Right atrium auricular region (tissue), 2 donors: ENCODE measurements at regions not wholly inside any gene's neighbourhood (a gene's known extent, or its start where the extent isn't known, plus 50 kb on each side); places are given as distances from the start of the nearest gene placed in this dataset.
A peak's percentile ranks its signal among the peaks of the same experiment; 100 is the strongest.

Experiments used
- DNase-seq: peaks from one replicate; pipeline ENCODE4 v3.0.0-alpha.2; 2019; ENCODE audit warnings: low spot score
- H3K27ac ChIP-seq, 2 donors: fragments of 200-600 bp; sonication (generic); 1 replicate in 1 of 2; 2 replicates in 1 of 2; pipeline ENCODE4 v1.5.1; 2016 to 2019
- H3K27me3 ChIP-seq, 2 donors: fragments of 200-600 bp; sonication (generic); one replicate each; pipeline versions ENCODE4 v1.5.1 to v1.6.0; 2017 to 2019
- H3K36me3 ChIP-seq: fragments of 200-600 bp; sonication (generic); one replicate; pipeline ENCODE4 v1.5.1; 2016
- H3K4me1 ChIP-seq, 2 donors: fragments of 200-600 bp; sonication (generic); one replicate each; pipeline versions ENCODE4 v1.5.1 to v1.6.0; 2017 to 2019
- H3K4me3 ChIP-seq, 2 donors: fragments of 200-600 bp; sonication (generic); 1 replicate in 1 of 2; 2 replicates in 1 of 2; pipeline ENCODE4 v1.5.1; 2017 to 2019; ENCODE audit warnings: mild to moderate bottlenecking in 1 of 2, moderate library complexity in 1 of 2
- H3K9me3 ChIP-seq, 2 donors: fragments of 200-600 bp; sonication (generic); one replicate each; pipeline ENCODE4 v1.5.1; 2019
- TF ChIP-seq, protein P1 (sequence below), 2 donors: fragments of 200-600 bp; sonication (generic); IDR thresholded peaks; one replicate each; pipeline ENCODE4 v1.5.1; 2019; ENCODE audit warnings: antibody characterized with exemption in 2 of 2

GRCh38 chr7:47080816-47081215 lies 501.1 kb downstream of the TNS3 start:
- peaks cover 0 to 3% of the 10 kb centered on the region in 2 donors for H3K9me3 ChIP-seq
- DNase-seq, result no peak
- TF ChIP-seq, protein P1, sequence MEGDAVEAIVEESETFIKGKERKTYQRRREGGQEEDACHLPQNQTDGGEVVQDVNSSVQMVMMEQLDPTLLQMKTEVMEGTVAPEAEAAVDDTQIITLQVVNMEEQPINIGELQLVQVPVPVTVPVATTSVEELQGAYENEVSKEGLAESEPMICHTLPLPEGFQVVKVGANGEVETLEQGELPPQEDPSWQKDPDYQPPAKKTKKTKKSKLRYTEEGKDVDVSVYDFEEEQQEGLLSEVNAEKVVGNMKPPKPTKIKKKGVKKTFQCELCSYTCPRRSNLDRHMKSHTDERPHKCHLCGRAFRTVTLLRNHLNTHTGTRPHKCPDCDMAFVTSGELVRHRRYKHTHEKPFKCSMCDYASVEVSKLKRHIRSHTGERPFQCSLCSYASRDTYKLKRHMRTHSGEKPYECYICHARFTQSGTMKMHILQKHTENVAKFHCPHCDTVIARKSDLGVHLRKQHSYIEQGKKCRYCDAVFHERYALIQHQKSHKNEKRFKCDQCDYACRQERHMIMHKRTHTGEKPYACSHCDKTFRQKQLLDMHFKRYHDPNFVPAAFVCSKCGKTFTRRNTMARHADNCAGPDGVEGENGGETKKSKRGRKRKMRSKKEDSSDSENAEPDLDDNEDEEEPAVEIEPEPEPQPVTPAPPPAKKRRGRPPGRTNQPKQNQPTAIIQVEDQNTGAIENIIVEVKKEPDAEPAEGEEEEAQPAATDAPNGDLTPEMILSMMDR (IDR thresholded peaks at IDR 0.05), result no peak
- no peaks in the 10 kb centered on the region for H3K27me3 ChIP-seq
- H3K36me3 ChIP-seq, result no peaks in the 10 kb centered on the region
- H3K4me1 ChIP-seq, result no peaks in the 10 kb centered on the region
- no peak overlapping the region for H3K4me3 ChIP-seq
- H3K27ac ChIP-seq, result no peak overlapping the region

GRCh38 chr7:47078241-47078640 lies 503.7 kb downstream of the TNS3 start:
- H3K27me3 ChIP-seq, result no peaks in the 10 kb centered on the region
- no peak overlapping the region for H3K27ac ChIP-seq
- no peak overlapping the region for H3K4me3 ChIP-seq
- no peak for DNase-seq
- peaks cover 0 to 13% of the 10 kb centered on the region in 2 donors for H3K4me1 ChIP-seq
- TF ChIP-seq, protein P1 (IDR thresholded peaks at IDR 0.05), result no peak
- H3K36me3 ChIP-seq, result no peaks in the 10 kb centered on the region
- H3K9me3 ChIP-seq, result peaks cover 0 to 3% of the 10 kb centered on the region in 2 donors

DNA sequence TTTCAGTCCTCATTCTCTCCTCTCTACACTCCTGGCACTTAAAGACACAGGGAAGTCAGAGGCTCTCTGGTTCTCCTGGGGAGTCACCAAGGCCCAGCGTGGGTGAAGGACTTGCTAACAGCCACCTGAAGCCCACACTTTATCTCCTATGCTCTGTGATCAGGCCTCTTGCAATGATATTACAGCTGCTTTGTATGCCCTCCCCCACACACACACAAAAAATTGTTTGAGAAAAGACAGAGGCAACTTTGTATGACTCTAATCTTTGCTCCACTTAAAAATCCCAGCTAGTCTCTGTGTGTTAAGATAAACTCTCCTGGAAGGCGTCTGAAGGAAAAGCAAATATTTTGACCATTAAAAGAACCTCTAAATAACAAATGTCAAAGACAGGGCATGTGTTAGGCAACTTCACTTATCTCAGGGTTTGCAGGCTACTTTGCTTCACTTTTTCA lies 507.2 kb downstream of the TNS3 start:
- H3K27me3 ChIP-seq, result no peaks in the 10 kb centered on the region
- H3K27ac ChIP-seq, result no peak overlapping the region
- no peak overlapping the region for H3K4me3 ChIP-seq
- H3K4me1 ChIP-seq, result peaks cover 0 to 18% of the 10 kb centered on the region in 2 donors
- no peaks in the 10 kb centered on the region for H3K36me3 ChIP-seq
- TF ChIP-seq, protein P1 (IDR thresholded peaks at IDR 0.05), result no peak
- no peak for DNase-seq
- H3K9me3 ChIP-seq, result peaks cover 0 to 3% of the 10 kb centered on the region in 2 donors

DNA sequence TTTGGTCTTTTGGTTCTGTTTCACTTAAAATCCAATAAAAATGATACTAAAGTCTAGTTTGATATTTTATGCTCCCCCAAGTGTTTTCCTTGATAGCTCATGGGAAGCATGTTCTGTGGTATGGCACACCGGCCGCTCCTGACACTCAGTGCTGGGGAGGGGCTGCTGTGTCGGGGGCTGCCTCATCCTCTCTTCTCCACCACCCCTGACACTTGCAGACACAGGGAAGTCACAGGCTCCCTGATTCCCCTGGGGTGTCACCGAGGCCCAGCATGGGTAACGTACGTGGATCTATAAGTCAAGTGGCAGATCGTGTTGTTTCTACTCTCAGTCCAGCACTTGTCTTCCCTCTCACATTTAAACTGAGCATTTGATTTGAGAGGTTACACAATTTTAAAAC lies 508.6 kb downstream of the TNS3 start:
- TF ChIP-seq, protein P1 (IDR thresholded peaks at IDR 0.05), result no peak
- DNase-seq, result no peak
- Histone ChIP-seq H3K27ac (no peak overlapping the region), H3K9me3 (peaks cover 0 to 3% of the 10 kb centered on the region in 2 donors), H3K4me3 (no peak overlapping the region), H3K36me3 (no peaks in the 10 kb centered on the region), H3K27me3 (no peaks in the 10 kb centered on the region), H3K4me1 (peaks cover 0 to 18% of the 10 kb centered on the region in 2 donors)

GRCh38 chr7:47071866-47072265 lies 510.0 kb downstream of the TNS3 start:
- peaks cover 0 to under 1% of the 10 kb centered on the region in 2 donors for H3K9me3 ChIP-seq
- DNase-seq, result no peak
- no peaks in the 10 kb centered on the region for H3K36me3 ChIP-seq
- no peaks in the 10 kb centered on the region for H3K27me3 ChIP-seq
- no peak overlapping the region for H3K27ac ChIP-seq
- TF ChIP-seq, protein P1 (IDR thresholded peaks at IDR 0.05), result no peak
- no peak overlapping the region for H3K4me3 ChIP-seq
- H3K4me1 ChIP-seq, result peaks cover 0 to 18% of the 10 kb centered on the region in 2 donors

DNA sequence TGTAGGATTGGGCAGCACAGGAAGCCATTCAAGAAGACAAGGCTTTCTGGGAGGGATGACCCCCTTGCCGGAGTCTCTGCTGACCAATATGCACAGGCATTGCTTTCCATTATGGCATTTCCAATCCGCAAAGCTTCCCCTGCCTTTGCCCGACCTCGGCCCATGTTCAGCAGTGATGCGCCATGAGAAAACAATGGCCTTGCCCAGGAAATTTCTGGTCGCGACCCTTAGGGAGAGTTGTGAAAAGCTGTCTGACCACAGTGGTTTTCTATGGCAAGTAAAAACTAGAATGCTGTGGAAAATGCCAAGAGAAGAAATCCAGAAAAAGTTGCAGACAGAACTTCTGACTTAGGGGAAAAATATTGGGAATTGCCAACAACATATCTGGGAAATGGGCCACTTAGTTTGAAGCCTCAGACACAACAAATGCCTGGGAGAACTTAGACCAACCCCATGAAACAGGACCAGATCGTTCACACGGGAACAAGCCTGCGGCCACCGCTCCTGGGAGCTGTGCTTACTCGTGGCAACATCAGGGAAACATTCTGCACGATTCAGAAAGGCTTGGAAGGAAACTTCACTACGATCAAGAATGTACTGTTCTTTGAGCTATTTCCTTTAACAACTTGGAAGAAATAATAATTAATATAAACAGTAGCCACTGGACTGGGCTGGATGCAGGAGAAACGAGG lies 512.4 kb downstream of the TNS3 start:
- no peak for DNase-seq
- no peak overlapping the region for H3K4me3 ChIP-seq
- H3K9me3 ChIP-seq, result no peaks in the 10 kb centered on the region
- peak overlapping the region; percentile 35 to 41 for H3K27ac ChIP-seq
- H3K4me1 ChIP-seq, result peaks cover 0 to 8% of the 10 kb centered on the region in 2 donors
- no peaks in the 10 kb centered on the region for H3K27me3 ChIP-seq
- H3K36me3 ChIP-seq, result no peaks in the 10 kb centered on the region
- TF ChIP-seq, protein P1 (IDR thresholded peaks at IDR 0.05), result no peak
